HFFc6 (cell line): ENCODE measurements at regions not wholly inside any gene's neighbourhood (a gene's known extent, or its start where the extent isn't known, plus 50 kb on each side); places are given as distances from the start of the nearest gene placed in this dataset.

Source experiments
- DNase-seq: peaks from one replicate; pipeline ENCODE4 v3.0.0-alpha.2; 2018
- H3K27ac Mint-ChIP-seq: 2 replicates; pipeline ENCODE4 v1.8.0; 2020; ENCODE audit warnings: mild to moderate bottlenecking, mixed read lengths
- H3K27me3 Mint-ChIP-seq: 2 replicates; pipeline ENCODE4 v1.8.0; 2021; ENCODE audit warnings: mild to moderate bottlenecking, moderate library complexity, mixed read lengths; ENCODE audit not compliant: insufficient read depth
- H3K36me3 Mint-ChIP-seq: 2 replicates; pipeline ENCODE4 v1.8.0; 2021; ENCODE audit warnings: low read depth, mixed read lengths
- H3K4me1 Mint-ChIP-seq: 2 replicates; pipeline ENCODE4 v1.8.0; 2020; ENCODE audit warnings: low read depth, mixed read lengths
- H3K4me3 Mint-ChIP-seq: 2 replicates; pipeline ENCODE4 v1.8.0; 2020; ENCODE audit warnings: mild to moderate bottlenecking, moderate library complexity, mixed read lengths
- H3K9me3 Mint-ChIP-seq: 2 replicates; pipeline ENCODE4 v1.8.0; 2020; ENCODE audit warnings: mild to moderate bottlenecking, mixed read lengths
- CTCF ChIP-seq: fragments of 200-600 bp; sonication (generic); IDR thresholded peaks from 2 replicates; pipeline ENCODE4 v1.5.0; 2021; ENCODE audit warnings: antibody characterized with exemption, mild to moderate bottlenecking

GRCh38 chr5:58021466-58021865 lies 438.4 kb downstream of the PLK2 start:
- Mint-ChIP-seq H3K36me3 (no peaks in the 10 kb centered on the region), H3K27ac (no peak overlapping the region), H3K4me3 (no peak overlapping the region), H3K27me3 (no peaks in the 10 kb centered on the region; the same call in 1 of the 2 replicates), H3K4me1 (no peaks in the 10 kb centered on the region), H3K9me3 (no peaks in the 10 kb centered on the region)
- no peak for TF ChIP-seq CTCF
- DNase-seq, result no peak

- H3K27ac Mint-ChIP-seq, result no peak overlapping the region
- TF ChIP-seq CTCF, result no peak
- DNase-seq, result no peak
- H3K9me3 Mint-ChIP-seq, result no peaks in the 10 kb centered on the region
- H3K27me3 Mint-ChIP-seq, result no peaks in the 10 kb centered on the region; the same call in 1 of the 2 replicates
- H3K4me3 Mint-ChIP-seq, result no peak overlapping the region
- no peaks in the 10 kb centered on the region for H3K4me1 Mint-ChIP-seq
- H3K36me3 Mint-ChIP-seq, result no peaks in the 10 kb centered on the region; the same call in 1 of the 2 replicates
These were observed 440.3 kb downstream of the PLK2 start for GRCh38 chr5:58019614-58020013.

GRCh38 chr5:58018016-58018415 lies 441.9 kb downstream of the PLK2 start:
- H3K27ac Mint-ChIP-seq, result no peak overlapping the region
- no peaks in the 10 kb centered on the region for H3K4me1 Mint-ChIP-seq

GRCh38 chr5:58016877-58017276 lies 443.0 kb downstream of the PLK2 start:
- Mint-ChIP-seq H3K27ac (no peak overlapping the region), H3K36me3 (no peaks in the 10 kb centered on the region; the same call in 1 of the 2 replicates), H3K4me3 (no peak overlapping the region)

More at GRCh38 chr5:58018016-58018415, 441.9 kb downstream of the PLK2 start:
- Mint-ChIP-seq H3K9me3 (no peaks in the 10 kb centered on the region), H3K36me3 (no peaks in the 10 kb centered on the region; the same call in 1 of the 2 replicates), H3K4me3 (no peak overlapping the region), H3K27me3 (no peaks in the 10 kb centered on the region; the same call in 1 of the 2 replicates)
- TF ChIP-seq CTCF, result no peak
- DNase-seq, result no peak

GRCh38 chr5:58016358-58016757 lies 443.5 kb downstream of the PLK2 start:
- Mint-ChIP-seq H3K27ac (no peak overlapping the region), H3K9me3 (no peaks in the 10 kb centered on the region), H3K4me1 (no peaks in the 10 kb centered on the region), H3K36me3 (no peaks in the 10 kb centered on the region; the same call in 1 of the 2 replicates), H3K4me3 (no peak overlapping the region), H3K27me3 (no peaks in the 10 kb centered on the region)
- TF ChIP-seq CTCF, result no peak
- no peak for DNase-seq

More at GRCh38 chr5:58016877-58017276, 443.0 kb downstream of the PLK2 start:
- no peak for TF ChIP-seq CTCF
- no peaks in the 10 kb centered on the region for H3K4me1 Mint-ChIP-seq
- no peaks in the 10 kb centered on the region for H3K27me3 Mint-ChIP-seq
- no peak for DNase-seq
- H3K9me3 Mint-ChIP-seq, result no peaks in the 10 kb centered on the region

- Mint-ChIP-seq H3K4me3 (no peak overlapping the region), H3K27me3 (no peaks in the 10 kb centered on the region), H3K27ac (no peak overlapping the region), H3K4me1 (no peaks in the 10 kb centered on the region), H3K9me3 (no peaks in the 10 kb centered on the region), H3K36me3 (no peaks in the 10 kb centered on the region; the same call in 1 of the 2 replicates)
- DNase-seq, result no peak
- TF ChIP-seq CTCF, result no peak
These were observed 444.7 kb downstream of the PLK2 start for GRCh38 chr5:58015175-58015574.
